ES-I3 (cell line): ENCODE measurements at regions not wholly inside any gene's neighbourhood (a gene's known extent, or its start where the extent isn't known, plus 50 kb on each side); places are given as distances from the start of the nearest gene placed in this dataset.

Experiments
- H3K36me3 ChIP-seq: 2 replicates; pipeline ENCODE4 v1.6.1; 2013; ENCODE audit warnings: mild to moderate bottlenecking, low read length, control low read depth, moderate library complexity; ENCODE audit not compliant: insufficient read depth
- H3K4me1 ChIP-seq: 2 replicates; pipeline ENCODE4 v1.6.1; 2013; ENCODE audit warnings: mild to moderate bottlenecking, control low read depth, low read length; ENCODE audit not compliant: insufficient read depth
- H3K9ac ChIP-seq: 2 replicates; pipeline ENCODE4 v1.6.1; 2013; ENCODE audit warnings: low read depth, mild to moderate bottlenecking, low read length, moderate library complexity
- H3K9me3 ChIP-seq: 2 replicates; pipeline ENCODE4 v1.6.1; 2013; ENCODE audit warnings: mild to moderate bottlenecking, low read length, moderate library complexity; ENCODE audit not compliant: control insufficient read depth, insufficient read depth

GRCh38 chr13:65901723-65902122, 1328.4 kb downstream of the PCDH9 start:
- no peaks in the 10 kb centered on the region; the same call in 1 of the 2 replicates for H3K9me3 ChIP-seq
- H3K9ac ChIP-seq: no peak overlapping the region
- H3K4me1 ChIP-seq: no peaks in the 10 kb centered on the region
- H3K36me3 ChIP-seq: no peaks in the 10 kb centered on the region

GRCh38 chr13:65894049-65894448, 1336.1 kb downstream of the PCDH9 start:
- H3K9me3 ChIP-seq: no peaks in the 10 kb centered on the region
- H3K4me1 ChIP-seq: no peaks in the 10 kb centered on the region
- no peak overlapping the region for H3K9ac ChIP-seq
- no peaks in the 10 kb centered on the region for H3K36me3 ChIP-seq

DNA sequence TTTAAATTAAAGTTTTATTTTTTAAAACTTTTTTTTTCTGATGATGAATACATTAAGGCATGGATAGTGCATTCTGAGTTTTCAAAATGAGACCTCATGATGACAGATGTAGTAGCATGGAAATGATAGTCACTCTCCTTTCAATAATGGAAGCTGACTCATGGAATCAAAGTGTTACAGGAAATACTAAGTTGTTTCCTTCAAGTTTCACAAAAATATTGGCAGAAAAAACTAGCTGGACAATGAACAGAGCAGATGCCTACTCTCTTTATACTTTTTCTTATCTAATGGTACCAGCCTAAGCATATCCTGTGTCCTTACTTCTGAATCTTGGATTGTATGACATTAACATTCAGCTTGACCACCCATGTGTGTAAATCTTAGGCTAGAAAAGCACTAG, 1337.3 kb downstream of the PCDH9 start:
- H3K36me3 ChIP-seq: no peaks in the 10 kb centered on the region
- H3K4me1 ChIP-seq: no peaks in the 10 kb centered on the region
- no peaks in the 10 kb centered on the region for H3K9me3 ChIP-seq
- no peak overlapping the region for H3K9ac ChIP-seq

DNA sequence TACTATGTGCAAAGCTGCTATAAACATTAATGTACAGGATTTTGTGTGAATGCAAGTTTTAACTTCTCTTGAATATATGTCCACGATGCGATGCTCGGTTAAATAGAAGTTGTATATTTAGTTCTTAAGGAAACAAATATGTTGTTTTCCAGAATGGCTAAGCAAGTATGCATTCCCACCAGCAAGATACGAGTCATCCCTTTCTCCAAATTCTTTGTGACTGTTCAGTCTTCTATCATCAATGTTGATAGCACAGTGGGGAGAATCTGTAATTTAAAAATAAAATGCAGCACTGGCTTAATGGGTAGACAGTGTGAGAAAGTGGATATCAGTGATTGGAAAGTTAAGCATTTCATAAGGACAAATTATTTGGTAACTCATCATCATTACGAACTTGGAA, 1340.8 kb downstream of the PCDH9 start:
- H3K9me3 ChIP-seq: no peaks in the 10 kb centered on the region

GRCh38 chr13:65882810-65883209, 1347.3 kb downstream of the PCDH9 start:
- H3K36me3 ChIP-seq: no peaks in the 10 kb centered on the region
- H3K4me1 ChIP-seq: no peaks in the 10 kb centered on the region
- no peak overlapping the region for H3K9ac ChIP-seq
- H3K9me3 ChIP-seq: no peaks in the 10 kb centered on the region

More for the DNA sequence above, 1340.8 kb downstream of the PCDH9 start:
- Histone ChIP-seq H3K4me1 (no peaks in the 10 kb centered on the region), H3K36me3 (no peaks in the 10 kb centered on the region), H3K9ac (no peak overlapping the region)

DNA sequence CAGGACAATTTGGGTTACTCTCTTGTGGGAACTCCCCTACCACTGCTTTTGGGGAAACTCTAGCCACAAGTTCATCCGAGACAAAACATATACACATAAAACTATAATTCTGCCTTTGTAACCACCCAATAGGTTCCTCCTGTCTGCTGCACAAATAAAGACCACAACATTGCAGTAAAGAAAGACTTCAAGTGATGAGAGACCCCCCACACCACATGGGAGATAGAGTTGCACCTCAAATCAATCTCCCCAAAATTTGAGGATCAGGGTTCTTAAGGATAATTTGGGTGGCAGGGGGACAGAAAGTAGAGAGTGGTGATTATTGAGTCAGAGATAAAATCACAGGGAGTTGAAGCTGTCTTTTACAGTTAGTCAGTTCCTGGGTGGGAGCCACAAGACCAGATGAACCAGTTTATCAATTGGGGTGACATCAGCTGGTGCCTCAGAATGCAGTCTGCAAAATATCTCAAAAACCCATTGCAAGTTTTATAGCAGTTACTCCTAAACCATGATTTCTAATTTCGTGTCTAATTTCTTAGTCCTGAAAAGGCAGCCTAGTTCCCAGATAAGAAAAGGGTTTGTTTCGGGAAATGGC, 1348.5 kb downstream of the PCDH9 start:
- Histone ChIP-seq H3K9me3 (no peaks in the 10 kb centered on the region), H3K4me1 (no peaks in the 10 kb centered on the region), H3K36me3 (no peaks in the 10 kb centered on the region), H3K9ac (no peak overlapping the region)

GRCh38 chr13:65875031-65875430, 1355.1 kb downstream of the PCDH9 start:
- H3K36me3 ChIP-seq: no peaks in the 10 kb centered on the region
- H3K4me1 ChIP-seq: no peaks in the 10 kb centered on the region
- no peak overlapping the region for H3K9ac ChIP-seq

GRCh38 chr13:65872448-65872847, 1357.7 kb downstream of the PCDH9 start:
- Histone ChIP-seq H3K9me3 (no peaks in the 10 kb centered on the region), H3K4me1 (no peaks in the 10 kb centered on the region), H3K9ac (no peak overlapping the region), H3K36me3 (no peaks in the 10 kb centered on the region)

More at GRCh38 chr13:65875031-65875430, 1355.1 kb downstream of the PCDH9 start:
- H3K9me3 ChIP-seq: no peaks in the 10 kb centered on the region

DNA sequence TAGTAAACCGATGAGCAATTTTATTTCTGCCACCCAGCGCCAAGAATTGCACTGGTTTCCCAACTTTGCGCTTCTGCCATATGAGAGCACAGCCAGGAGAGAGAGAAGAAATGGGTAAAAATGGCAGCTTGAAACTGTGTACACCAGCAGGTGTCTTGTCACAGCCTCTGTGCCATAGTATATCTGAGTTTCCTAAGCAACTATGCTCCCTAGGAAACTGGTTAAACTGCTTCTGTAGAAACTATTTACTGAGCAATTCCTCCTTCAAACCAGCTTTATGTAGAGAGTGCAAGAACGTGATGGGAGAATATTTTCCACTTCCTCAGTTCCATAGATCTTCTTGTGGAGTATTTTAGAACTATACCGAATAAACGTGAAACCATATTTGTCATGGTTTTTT, 1361.3 kb downstream of the PCDH9 start:
- H3K9ac ChIP-seq: no peak overlapping the region
- H3K9me3 ChIP-seq: no peaks in the 10 kb centered on the region
- H3K4me1 ChIP-seq: no peaks in the 10 kb centered on the region
- H3K36me3 ChIP-seq: no peaks in the 10 kb centered on the region

DNA sequence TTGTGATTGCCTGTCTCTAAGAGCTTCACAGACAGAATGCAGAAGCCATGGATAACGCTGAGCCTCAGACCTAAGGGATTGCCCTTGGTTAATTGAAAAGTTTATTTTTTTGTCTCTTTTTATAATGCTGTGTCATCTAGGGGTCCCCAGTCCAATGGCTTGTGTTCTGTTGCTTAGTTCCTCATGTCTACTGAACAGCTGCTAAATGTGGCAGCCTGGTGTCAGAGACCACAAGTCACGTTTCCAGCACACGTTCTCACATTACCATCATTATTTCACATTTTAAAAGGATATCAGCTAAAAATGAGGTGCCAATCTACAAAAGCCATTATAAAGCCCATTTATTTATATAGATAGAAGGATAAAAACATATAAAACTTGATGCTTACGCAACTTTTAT, 1362.0 kb downstream of the PCDH9 start:
- Histone ChIP-seq H3K9me3 (no peaks in the 10 kb centered on the region), H3K36me3 (no peaks in the 10 kb centered on the region), H3K4me1 (no peaks in the 10 kb centered on the region), H3K9ac (no peak overlapping the region)

DNA sequence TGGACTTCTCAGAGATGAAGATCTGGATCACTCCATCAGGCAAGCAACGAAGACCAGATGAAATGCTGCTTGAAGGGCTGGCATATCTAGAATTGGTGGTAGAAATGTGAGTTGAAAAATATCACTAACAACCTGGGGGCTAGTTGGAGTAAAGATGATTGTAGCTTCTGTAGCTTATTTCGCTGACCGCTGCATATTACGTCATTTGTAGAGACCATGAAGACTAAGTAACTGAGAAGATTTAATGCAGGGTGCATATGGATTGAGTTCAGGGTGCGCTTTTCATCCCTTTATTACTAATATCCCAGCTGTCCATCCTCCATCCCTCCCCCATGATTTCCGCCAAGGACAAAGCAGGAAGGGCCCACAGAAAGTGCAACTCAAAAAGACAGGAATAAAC, 1364.0 kb downstream of the PCDH9 start:
- Histone ChIP-seq H3K9ac (no peak overlapping the region), H3K4me1 (no peaks in the 10 kb centered on the region), H3K9me3 (no peaks in the 10 kb centered on the region), H3K36me3 (no peaks in the 10 kb centered on the region)

GRCh38 chr13:65865206-65865605, 1364.9 kb downstream of the PCDH9 start:
- Histone ChIP-seq H3K4me1 (no peaks in the 10 kb centered on the region), H3K36me3 (no peaks in the 10 kb centered on the region), H3K9me3 (no peaks in the 10 kb centered on the region), H3K9ac (no peak overlapping the region)

GRCh38 chr13:65864039-65864438, 1366.1 kb downstream of the PCDH9 start:
- no peaks in the 10 kb centered on the region for H3K36me3 ChIP-seq
- H3K9me3 ChIP-seq: no peaks in the 10 kb centered on the region
- H3K9ac ChIP-seq: no peak overlapping the region
- no peaks in the 10 kb centered on the region for H3K4me1 ChIP-seq

- no peaks in the 10 kb centered on the region for H3K9me3 ChIP-seq
- H3K36me3 ChIP-seq: no peaks in the 10 kb centered on the region
- H3K9ac ChIP-seq: no peak overlapping the region
- no peaks in the 10 kb centered on the region for H3K4me1 ChIP-seq
These were observed 1369.8 kb downstream of the PCDH9 start for GRCh38 chr13:65860306-65860705.

DNA sequence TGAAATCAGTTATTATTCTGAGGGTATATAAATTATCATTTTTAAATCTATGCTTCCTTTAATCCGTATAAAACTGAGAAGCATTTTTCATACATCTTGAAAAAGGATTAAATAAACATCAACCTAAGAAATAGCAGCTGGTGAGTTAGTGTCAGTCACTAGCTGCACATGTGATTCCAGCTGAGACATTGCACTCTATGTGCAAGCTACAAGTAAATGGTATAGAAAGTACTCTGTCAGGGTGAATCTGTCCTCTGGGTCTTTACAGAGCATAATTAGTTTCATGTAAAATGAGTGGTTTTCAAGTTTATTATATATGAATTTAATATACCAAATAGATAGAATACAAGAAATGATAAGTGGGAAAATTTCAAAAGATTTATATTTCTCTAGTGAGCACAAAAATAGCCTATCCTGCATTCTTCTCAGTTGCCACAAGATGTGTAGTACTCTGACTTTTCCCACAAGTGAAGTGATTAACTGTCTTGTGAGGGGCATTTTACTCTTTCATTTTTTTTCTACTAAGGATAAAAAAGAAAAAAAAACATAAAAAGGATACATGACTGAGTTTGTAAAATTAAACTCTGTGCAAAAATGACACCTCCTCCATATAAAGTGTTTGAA, 1372.1 kb downstream of the PCDH9 start:
- Histone ChIP-seq H3K4me1 (no peaks in the 10 kb centered on the region), H3K9ac (no peak overlapping the region), H3K36me3 (no peaks in the 10 kb centered on the region), H3K9me3 (no peaks in the 10 kb centered on the region)
